Fibroblast of villous mesenchyme (primary cell): ENCODE measurements at regions not wholly inside any gene's neighbourhood (a gene's known extent, or its start where the extent isn't known, plus 50 kb on each side); places are given as distances from the start of the nearest gene placed in this dataset.

Source experiments
- DNase-seq: peaks from one replicate; pipeline ENCODE4 v3.0.0-alpha.2; 2010; ENCODE audit warnings: low read depth
- H3K4me3 ChIP-seq: 2 replicates; pipeline ENCODE4 v1.5.1; 2011; ENCODE audit warnings: low read depth, mild to moderate bottlenecking, low read length
- CTCF ChIP-seq: IDR thresholded peaks from 2 replicates; pipeline ENCODE4 v1.5.1; 2012; ENCODE audit warnings: low read depth, mild to moderate bottlenecking, low read length; ENCODE audit not compliant: insufficient read depth

GRCh38 chr9:7963026-7963425, 163.4 kb upstream of the DMAC1 start:
- H3K4me3 ChIP-seq: no peak overlapping the region
- no peak for DNase-seq
- TF ChIP-seq CTCF: no peak

- no peak for DNase-seq
- TF ChIP-seq CTCF: no peak
- H3K4me3 ChIP-seq: no peak overlapping the region
Observed at GRCh38 chr9:7961076-7961475, 161.5 kb upstream of the DMAC1 start.

GRCh38 chr9:7960320-7961050, 160.9 kb upstream of the DMAC1 start:
- no peak for TF ChIP-seq CTCF
- H3K4me3 ChIP-seq: no peak overlapping the region
- DNase-seq: no peak

- no peak overlapping the region for H3K4me3 ChIP-seq
- TF ChIP-seq CTCF: no peak
- DNase-seq: no peak
Observed at GRCh38 chr9:7957803-7958202, 158.2 kb upstream of the DMAC1 start.

GRCh38 chr9:7947577-7947976, 148.0 kb upstream of the DMAC1 start:
- H3K4me3 ChIP-seq: no peak overlapping the region
- TF ChIP-seq CTCF: no peak
- DNase-seq: no peak

GRCh38 chr9:7946458-7946857, 146.9 kb upstream of the DMAC1 start:
- DNase-seq: no peak
- TF ChIP-seq CTCF: no peak
- H3K4me3 ChIP-seq: no peak overlapping the region

- DNase-seq: no peak
- H3K4me3 ChIP-seq: no peak overlapping the region
- no peak for TF ChIP-seq CTCF
Observed at GRCh38 chr9:7944572-7944971, 145.0 kb upstream of the DMAC1 start.
